GM12874 (cell line): ENCODE measurements at regions not wholly inside any gene's neighbourhood (a gene's known extent, or its start where the extent isn't known, plus 50 kb on each side); places are given as distances from the start of the nearest gene placed in this dataset.

ENCODE experiments used
- CTCF ChIP-seq: IDR thresholded peaks from 2 replicates; pipeline ENCODE4 v1.5.1; 2011; ENCODE audit warnings: low read depth, mild to moderate bottlenecking, control low read depth, low read length, moderate library complexity; ENCODE audit not compliant: insufficient read depth

GRCh38 chr9:84481231-84481630, 140.7 kb upstream of the SLC28A3 start:
- TF ChIP-seq CTCF, result no peak

- no peak for TF ChIP-seq CTCF
Measured at GRCh38 chr9:84481636-84482218, 141.2 kb upstream of the SLC28A3 start.

GRCh38 chr9:84482607-84483006, 142.0 kb upstream of the SLC28A3 start:
- TF ChIP-seq CTCF, result no peak

- no peak for TF ChIP-seq CTCF
Measured at GRCh38 chr9:84484172-84484571, 143.6 kb upstream of the SLC28A3 start.

GRCh38 chr9:84485539-84485938, 145.0 kb upstream of the SLC28A3 start:
- no peak for TF ChIP-seq CTCF

- no peak for TF ChIP-seq CTCF
Measured at GRCh38 chr9:84486663-84487062, 146.1 kb upstream of the SLC28A3 start.

- TF ChIP-seq CTCF, result no peak
Measured at GRCh38 chr9:84490206-84490841, 149.8 kb upstream of the SLC28A3 start.
